ENCODE measurements at regions not wholly inside any gene's neighbourhood (a gene's known extent, or its start where the extent isn't known, plus 50 kb on each side); places are given as distances from the start of the nearest gene placed in this dataset.
"Not testable (repeated sequence)": the region's sequence is repeated elsewhere in the genome, so short reads cannot be mapped to it uniquely, and the experiment has no call there.

DNA sequence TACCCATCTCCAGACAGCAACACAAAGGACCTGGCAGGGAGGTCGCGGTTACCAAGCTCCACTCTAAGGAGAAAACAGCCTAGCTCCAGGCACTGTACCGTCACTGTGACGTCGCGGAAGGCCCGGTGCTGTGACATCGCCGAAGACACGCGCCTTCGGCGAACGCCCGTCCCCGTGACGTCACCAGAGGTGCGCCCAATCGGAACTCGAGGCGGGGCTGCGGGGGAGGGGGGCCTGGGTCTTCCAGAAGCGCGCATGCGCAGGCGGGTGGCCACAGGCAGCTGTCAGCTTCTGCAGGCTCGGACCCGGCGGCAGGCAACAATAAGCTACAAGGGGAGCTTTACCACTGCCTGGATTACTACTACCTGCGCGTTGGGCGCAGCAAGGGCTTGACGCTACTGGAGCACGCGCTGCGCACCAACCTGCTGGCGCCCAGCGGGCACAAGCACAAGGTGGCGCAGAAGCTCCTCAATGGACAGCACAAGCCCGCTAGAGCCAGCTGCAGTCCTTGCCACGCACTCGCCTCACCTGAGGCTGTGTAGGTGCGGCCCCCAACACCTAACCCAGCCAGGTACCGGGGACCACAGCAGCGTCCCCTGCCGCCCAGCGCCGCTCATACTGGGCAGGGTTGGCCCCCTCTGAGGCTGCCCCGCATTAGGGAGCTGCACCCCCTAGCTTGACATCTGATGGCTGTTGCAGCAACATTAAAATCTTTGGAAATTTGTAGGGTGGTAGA lies 208.4 kb downstream of the TPST1 start:
- peak; percentile 87 for DNase-seq

DNA sequence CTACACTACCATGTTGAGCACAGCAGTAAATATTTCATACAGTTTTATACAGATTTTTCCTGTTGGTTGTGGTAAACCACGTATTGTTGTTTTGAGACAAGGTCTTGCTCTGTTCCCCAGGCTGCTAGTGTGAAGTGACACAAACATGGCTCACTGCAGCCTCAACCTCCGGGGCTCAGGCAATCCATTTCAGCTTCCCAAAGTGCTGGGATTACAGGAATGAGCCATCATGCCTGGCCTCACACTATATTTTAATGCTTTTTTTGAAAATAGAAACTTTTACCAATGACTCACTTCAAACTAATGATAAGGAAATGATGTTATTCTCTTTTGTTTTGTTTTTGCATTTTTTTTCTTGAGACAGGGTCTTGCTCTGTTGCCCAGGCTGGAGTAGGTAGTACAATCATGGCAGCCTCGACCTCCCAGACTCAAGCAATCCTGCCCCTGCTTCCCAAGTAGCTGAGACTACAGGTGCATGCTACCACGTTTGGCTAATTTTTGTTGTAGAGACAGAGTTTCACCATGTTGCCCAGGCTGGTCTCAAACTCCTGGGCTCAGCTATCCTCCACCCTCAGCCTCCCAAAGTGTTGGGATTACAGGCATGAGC lies 210.6 kb downstream of the TPST1 start:
- DNase-seq = peak; percentile 42

DNA sequence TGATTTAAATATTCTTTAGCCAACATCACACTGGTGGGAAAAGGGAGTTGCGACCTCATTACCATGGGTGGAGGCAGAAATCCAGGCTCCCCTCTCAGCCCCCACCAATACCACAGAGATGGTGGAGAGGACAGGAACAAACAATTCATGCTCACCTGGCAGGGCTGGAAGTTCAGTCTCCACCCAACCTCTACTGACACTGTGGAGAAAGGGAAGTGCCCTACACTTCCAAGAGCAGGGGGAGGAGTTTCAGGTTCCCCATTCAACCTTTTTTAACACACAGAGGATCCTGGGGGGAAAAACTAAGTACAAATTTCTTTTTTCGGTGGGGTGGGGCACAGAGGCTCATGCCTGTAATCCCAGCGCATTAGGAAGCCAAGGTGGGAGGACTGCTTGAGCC lies 210.1 kb upstream of the KCTD7 start:
- no peak for DNase-seq

GRCh38 chr7:66419210-66419609 lies 209.5 kb upstream of the KCTD7 start:
- DNase-seq = no peak

GRCh38 chr7:66421830-66422475 lies 206.7 kb upstream of the KCTD7 start:
- DNase-seq = no peak

- no peak for DNase-seq
Measured at GRCh38 chr7:66423729-66424128, 205.0 kb upstream of the KCTD7 start.

- no peak for DNase-seq
Measured at GRCh38 chr7:66426332-66426731, 202.3 kb upstream of the KCTD7 start.

DNA sequence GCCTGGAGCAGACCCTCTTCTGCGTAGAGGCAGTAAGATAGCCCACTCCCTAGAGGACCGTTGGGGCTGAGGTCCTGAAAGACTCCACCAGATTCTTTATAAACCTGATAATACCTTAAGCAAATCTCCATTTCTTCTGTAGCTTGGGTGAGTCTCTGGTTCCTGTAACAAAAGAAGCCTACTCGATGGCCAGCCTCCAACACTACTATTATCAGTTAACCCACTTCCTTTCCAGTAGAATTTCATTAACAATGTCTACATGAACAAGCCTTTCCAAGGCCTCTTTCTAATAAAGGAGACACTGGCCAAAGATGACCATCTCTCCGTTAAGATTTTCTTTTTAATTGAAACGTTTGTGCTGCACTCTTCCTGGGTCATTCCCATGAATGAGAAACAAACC lies 201.7 kb upstream of the KCTD7 start:
- no peak for DNase-seq

GRCh38 chr7:66427956-66428355 lies 200.7 kb upstream of the KCTD7 start:
- DNase-seq = no peak

DNA sequence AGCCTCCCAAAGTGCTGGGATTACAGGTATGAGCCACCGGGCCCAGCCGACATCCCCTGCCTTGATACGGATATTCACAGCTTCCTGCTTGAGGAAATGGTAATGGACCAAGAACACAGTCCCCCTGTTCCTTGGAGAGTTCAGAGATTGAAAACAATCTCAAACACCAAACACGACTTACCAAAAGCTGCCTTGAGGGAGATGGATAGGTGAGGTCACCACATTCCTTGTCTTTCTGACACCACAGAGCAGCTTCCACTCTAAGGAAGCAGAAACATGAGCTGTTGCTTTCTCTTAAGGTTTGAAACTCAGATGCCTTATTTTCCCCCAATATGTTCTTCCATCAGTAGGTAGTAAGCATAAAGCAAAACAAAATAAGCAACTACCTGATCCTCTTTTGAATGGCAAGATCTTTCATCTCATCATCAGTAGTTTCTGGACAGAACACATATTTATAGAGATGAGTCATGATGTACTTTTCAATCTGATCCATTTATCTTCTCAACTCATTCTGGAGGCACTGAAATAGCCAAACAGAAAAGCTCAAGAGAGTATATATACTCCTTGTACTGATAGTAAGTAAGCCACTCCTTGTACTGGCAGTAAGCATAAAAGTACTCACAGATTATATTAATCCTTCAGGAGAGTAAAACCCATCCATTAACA lies 199.1 kb upstream of the KCTD7 start:
- DNase-seq = peak; percentile 19

GRCh38 chr7:66430164-66430545 lies 198.5 kb upstream of the KCTD7 start:
- no peak for DNase-seq

GRCh38 chr7:66438703-66439405 lies 189.8 kb upstream of the KCTD7 start:
- not testable (repeated sequence) for DNase-seq

GRCh38 chr7:66442385-66442784 lies 186.3 kb upstream of the KCTD7 start:
- no peak for DNase-seq

GRCh38 chr7:66443946-66444345 lies 184.7 kb upstream of the KCTD7 start:
- DNase-seq = no peak

DNA sequence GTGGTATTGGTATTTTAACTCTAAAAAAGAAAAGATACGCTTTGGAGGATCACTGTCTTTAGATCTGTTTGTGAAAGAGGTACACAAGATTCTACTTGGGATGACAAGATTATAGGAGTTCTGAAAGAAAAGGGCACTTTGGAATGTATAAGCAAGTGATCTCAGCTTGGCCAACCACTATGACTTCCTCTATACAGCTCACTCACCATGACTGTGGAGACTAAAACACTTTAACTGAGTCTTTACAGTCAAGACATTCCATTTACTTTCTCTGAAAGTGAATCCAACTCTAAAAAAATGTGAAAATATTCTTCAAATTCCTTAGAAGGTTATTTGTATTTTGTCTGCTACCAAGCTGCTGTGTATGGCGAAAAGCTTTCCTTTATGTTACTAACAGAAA lies 181.7 kb upstream of the KCTD7 start:
- peak; percentile 15 for DNase-seq

DNA sequence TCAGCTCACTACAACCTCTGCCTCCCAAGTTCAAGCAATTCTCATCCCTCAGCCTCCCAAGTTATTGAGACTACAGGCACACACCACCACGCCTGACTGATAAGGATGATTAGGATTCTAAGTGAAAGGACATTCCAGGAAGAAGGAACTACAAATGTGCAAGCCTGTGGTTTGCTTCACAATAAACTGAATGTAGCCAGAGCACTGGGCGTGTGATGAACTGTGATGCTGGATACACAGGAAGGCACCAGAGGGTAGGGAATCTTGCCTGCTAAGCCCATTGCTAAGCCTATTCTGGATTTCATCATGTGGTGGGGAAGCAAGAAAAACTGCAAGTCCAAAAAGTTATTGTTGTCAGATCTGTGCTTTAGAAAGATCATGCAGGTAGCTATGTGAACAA lies 177.9 kb upstream of the KCTD7 start:
- DNase-seq = not testable (repeated sequence)

DNA sequence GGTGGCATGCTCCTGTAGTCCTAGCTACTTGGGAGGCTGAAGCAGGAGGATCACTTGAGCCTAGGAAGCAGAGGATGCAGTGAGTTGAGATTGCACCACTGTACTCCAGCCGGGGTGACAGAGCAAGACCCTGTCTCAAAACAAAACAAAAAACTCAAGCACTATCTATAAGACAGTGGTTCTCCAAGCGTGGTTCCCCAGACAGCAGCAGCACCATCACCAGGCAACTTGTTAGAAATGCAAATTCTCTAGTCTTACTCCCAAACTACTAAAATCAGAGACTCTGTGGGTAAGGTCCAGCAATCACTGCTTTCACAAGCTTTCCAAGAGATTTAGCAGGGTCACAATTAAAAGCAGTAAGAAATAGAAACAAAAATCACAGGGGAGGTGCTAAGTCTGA lies 177.0 kb upstream of the KCTD7 start:
- not testable (repeated sequence) for DNase-seq

DNA sequence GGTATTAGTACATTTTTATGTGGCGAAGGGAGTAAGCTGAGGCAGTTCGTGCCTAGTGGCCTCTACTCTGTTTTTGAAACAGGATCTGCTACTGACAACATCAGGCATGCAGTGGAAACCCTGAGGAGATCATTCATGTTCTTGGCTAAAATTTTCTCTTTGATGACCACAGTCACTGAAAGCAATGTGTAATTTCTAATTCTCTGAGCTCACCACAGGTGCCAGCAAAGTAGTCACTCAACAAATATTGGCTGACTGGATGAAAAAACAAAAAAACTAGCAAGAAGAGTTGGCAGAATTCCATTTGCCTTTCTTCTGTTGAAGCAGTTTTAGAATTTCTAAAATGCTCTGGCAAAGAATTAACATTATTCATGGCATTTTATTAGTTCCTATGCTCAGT lies 176.5 kb upstream of the KCTD7 start:
- DNase-seq = peak; percentile 31

- DNase-seq = no peak
Measured at GRCh38 chr7:66453340-66453739, 175.3 kb upstream of the KCTD7 start.

DNA sequence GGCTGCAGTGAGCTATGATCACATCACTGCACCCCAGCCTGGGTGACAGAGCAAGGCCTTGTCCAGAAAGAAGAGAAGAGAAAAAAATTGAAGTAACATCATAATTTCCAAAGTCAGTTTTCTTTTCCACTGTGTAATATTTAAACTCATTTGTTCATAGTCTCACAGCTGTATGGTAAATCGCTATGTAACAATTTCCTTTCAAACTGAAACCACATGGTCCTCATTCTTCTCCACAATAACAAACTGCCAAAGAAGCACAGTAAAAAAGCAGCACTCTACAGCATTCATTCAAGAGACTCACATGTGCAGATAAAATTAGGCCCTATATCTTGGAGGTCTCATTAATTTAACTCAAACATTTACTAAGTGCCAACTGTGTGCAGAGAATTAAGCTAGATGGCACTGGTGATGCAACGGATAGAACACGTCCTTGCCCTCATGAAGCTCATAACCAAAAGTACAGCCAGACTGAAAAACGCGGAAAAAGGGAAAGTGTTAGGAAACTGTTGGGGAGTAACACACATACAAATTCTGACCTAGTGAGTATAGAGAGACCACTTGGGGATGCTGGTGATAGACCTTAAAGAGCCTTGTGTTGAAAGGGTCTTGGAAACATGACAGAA lies 174.0 kb upstream of the KCTD7 start:
- no peak for DNase-seq

GRCh38 chr7:66455432-66455831 lies 173.2 kb upstream of the KCTD7 start:
- not testable (repeated sequence) for DNase-seq

DNA sequence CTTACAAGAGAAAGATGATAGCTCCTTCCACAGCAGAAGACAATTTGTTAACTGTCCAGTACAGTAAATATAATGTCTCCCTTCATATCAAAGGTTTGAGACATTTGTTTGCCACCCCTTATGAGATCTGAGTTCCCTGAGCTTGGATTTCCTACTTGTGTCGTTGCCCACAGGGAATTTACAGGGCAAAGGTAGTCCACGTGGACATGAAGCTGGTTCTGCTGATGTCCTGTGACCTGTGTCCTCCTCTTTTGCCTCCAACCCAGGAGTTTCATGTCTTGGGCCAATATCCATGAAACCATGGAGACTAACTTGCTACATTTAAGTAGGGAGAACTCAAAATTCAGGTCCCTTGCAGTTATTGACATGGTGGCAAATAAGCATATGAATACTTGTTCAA lies 172.2 kb upstream of the KCTD7 start:
- DNase-seq = not testable (repeated sequence)

DNA sequence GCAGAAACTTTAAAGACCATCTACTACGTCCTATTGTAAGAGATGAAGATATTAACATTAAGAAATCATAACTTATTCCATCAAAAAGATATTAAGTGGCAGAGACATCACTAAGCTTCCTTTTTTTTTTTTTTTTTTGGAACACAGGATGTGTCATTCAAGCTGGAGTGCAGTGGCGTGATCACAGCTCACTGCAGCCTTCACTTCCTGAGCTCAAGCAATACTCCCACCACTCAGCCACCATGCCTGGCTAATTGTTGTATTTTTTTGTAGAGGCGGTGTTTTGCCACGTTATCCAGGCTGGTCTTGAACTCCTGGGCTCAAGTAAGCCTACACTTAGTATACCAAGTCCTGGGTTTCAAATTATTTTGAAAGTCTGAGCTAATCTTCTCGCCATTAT lies 169.7 kb upstream of the KCTD7 start:
- DNase-seq = not testable (repeated sequence)
